KG1 (cell line): ENCODE measurements at regions not wholly inside any gene's neighbourhood (a gene's known extent, or its start where the extent isn't known, plus 50 kb on each side); places are given as distances from the start of the nearest gene placed in this dataset.
"Not testable (repeated sequence)": the region's sequence is repeated elsewhere in the genome, so short reads cannot be mapped to it uniquely, and the experiment has no call there.

Source experiments
- DNase-seq: peaks from one replicate; lab custom pipeline; 2025; lab: John Stamatoyannopoulos, UW

GRCh38 chr1:224533517-224533916, 82.6 kb upstream of the CNIH3 start:
- DNase-seq = no peak

- no peak for DNase-seq
These were observed 81.4 kb upstream of the CNIH3 start for GRCh38 chr1:224534731-224535130.

- DNase-seq = no peak
These were observed 80.5 kb upstream of the CNIH3 start for GRCh38 chr1:224535641-224536040.

GRCh38 chr1:224539971-224540370, 76.1 kb upstream of the CNIH3 start:
- no peak for DNase-seq

- DNase-seq = no peak
These were observed 75.6 kb upstream of the CNIH3 start for GRCh38 chr1:224540535-224540934.

- no peak for DNase-seq
These were observed 74.9 kb upstream of the CNIH3 start for GRCh38 chr1:224541072-224541790.

GRCh38 chr1:224541901-224542630, 74.1 kb upstream of the CNIH3 start:
- no peak for DNase-seq

GRCh38 chr1:224542783-224543440, 73.2 kb upstream of the CNIH3 start:
- DNase-seq = no peak

GRCh38 chr1:224543453-224543852, 72.7 kb upstream of the CNIH3 start:
- no peak for DNase-seq

- DNase-seq = no peak
These were observed 71.6 kb upstream of the CNIH3 start for GRCh38 chr1:224544346-224545110.

GRCh38 chr1:224545571-224545970, 70.5 kb upstream of the CNIH3 start:
- DNase-seq = no peak

GRCh38 chr1:224548676-224549075, 67.4 kb upstream of the CNIH3 start:
- no peak for DNase-seq

GRCh38 chr1:224551189-224551588, 64.9 kb upstream of the CNIH3 start:
- DNase-seq = not testable (repeated sequence)

GRCh38 chr1:224554056-224554455, 62.1 kb upstream of the CNIH3 start:
- no peak for DNase-seq

- DNase-seq = no peak
These were observed 61.4 kb upstream of the CNIH3 start for GRCh38 chr1:224554620-224555259.

- DNase-seq = no peak
These were observed 57.2 kb upstream of the CNIH3 start for GRCh38 chr1:224558904-224559303.

- no peak for DNase-seq
These were observed 56.0 kb upstream of the CNIH3 start for GRCh38 chr1:224559981-224560728.

- DNase-seq = not testable (repeated sequence)
These were observed 53.2 kb upstream of the CNIH3 start for GRCh38 chr1:224562881-224563280.

GRCh38 chr1:224563666-224564065, 52.5 kb upstream of the CNIH3 start:
- no peak for DNase-seq

- no peak for DNase-seq
These were observed 51.5 kb upstream of the CNIH3 start for GRCh38 chr1:224564454-224565084.

- DNase-seq = no peak
These were observed 50.9 kb upstream of the CNIH3 start for GRCh38 chr1:224565186-224565585.
